Jurkat, Clone E6-1 (cell line): ENCODE measurements at regions not wholly inside any gene's neighbourhood (a gene's known extent, or its start where the extent isn't known, plus 50 kb on each side); places are given as distances from the start of the nearest gene placed in this dataset.

ENCODE experiments used
- DNase-seq: peaks from one replicate; pipeline ENCODE4 v3.0.0-alpha.2; 2011; ENCODE audit warnings: low read depth, low spot score
- H3K4me3 ChIP-seq: 2 replicates; pipeline ENCODE4 v1.5.1; 2011; ENCODE audit warnings: mild to moderate bottlenecking, low read length, control low read depth, moderate library complexity

- no peak for DNase-seq
- no peak overlapping the region for H3K4me3 ChIP-seq
Measured at GRCh38 chr17:71941920-71942319, 178.9 kb upstream of the SOX9 start.

- H3K4me3 ChIP-seq: no peak overlapping the region
- no peak for DNase-seq
Measured at GRCh38 chr17:71942626-71943025, 178.2 kb upstream of the SOX9 start.

GRCh38 chr17:71948703-71949422 lies 172.0 kb upstream of the SOX9 start:
- no peak for DNase-seq
- H3K4me3 ChIP-seq: no peak overlapping the region

- no peak overlapping the region for H3K4me3 ChIP-seq
- no peak for DNase-seq
Measured at GRCh38 chr17:71959154-71959553, 161.7 kb upstream of the SOX9 start.

GRCh38 chr17:71963351-71963750 lies 157.5 kb upstream of the SOX9 start:
- no peak overlapping the region for H3K4me3 ChIP-seq
- no peak for DNase-seq

GRCh38 chr17:71963791-71964190 lies 157.0 kb upstream of the SOX9 start:
- DNase-seq: no peak
- no peak overlapping the region for H3K4me3 ChIP-seq

- H3K4me3 ChIP-seq: no peak overlapping the region
Measured at GRCh38 chr17:71964559-71964958, 156.3 kb upstream of the SOX9 start.

GRCh38 chr17:71966055-71966454 lies 154.8 kb upstream of the SOX9 start:
- no peak for DNase-seq
- no peak overlapping the region for H3K4me3 ChIP-seq

More at GRCh38 chr17:71964559-71964958, 156.3 kb upstream of the SOX9 start:
- no peak for DNase-seq

- no peak overlapping the region for H3K4me3 ChIP-seq
Measured at GRCh38 chr17:71966459-71967313, 154.1 kb upstream of the SOX9 start.

GRCh38 chr17:71969500-71969899 lies 151.3 kb upstream of the SOX9 start:
- H3K4me3 ChIP-seq: no peak overlapping the region

More at GRCh38 chr17:71966459-71967313, 154.1 kb upstream of the SOX9 start:
- DNase-seq: no peak

GRCh38 chr17:71970312-71970711 lies 150.5 kb upstream of the SOX9 start:
- no peak for DNase-seq
- no peak overlapping the region for H3K4me3 ChIP-seq

More at GRCh38 chr17:71969500-71969899, 151.3 kb upstream of the SOX9 start:
- DNase-seq: no peak

GRCh38 chr17:71974051-71974450 lies 146.8 kb upstream of the SOX9 start:
- DNase-seq: no peak
- no peak overlapping the region for H3K4me3 ChIP-seq

- H3K4me3 ChIP-seq: no peak overlapping the region
- DNase-seq: no peak
Measured at GRCh38 chr17:71975331-71975801, 145.5 kb upstream of the SOX9 start.

- DNase-seq: no peak
Measured at GRCh38 chr17:71976011-71976649, 144.7 kb upstream of the SOX9 start.

GRCh38 chr17:71978435-71978834 lies 142.4 kb upstream of the SOX9 start:
- no peak for DNase-seq
- no peak overlapping the region for H3K4me3 ChIP-seq

More at GRCh38 chr17:71976011-71976649, 144.7 kb upstream of the SOX9 start:
- no peak overlapping the region for H3K4me3 ChIP-seq

- DNase-seq: no peak
- no peak overlapping the region for H3K4me3 ChIP-seq
Measured at GRCh38 chr17:71980171-71980570, 140.6 kb upstream of the SOX9 start.

GRCh38 chr17:71983828-71984227 lies 137.0 kb upstream of the SOX9 start:
- DNase-seq: no peak
- no peak overlapping the region for H3K4me3 ChIP-seq

- no peak for DNase-seq
- H3K4me3 ChIP-seq: no peak overlapping the region
Measured at GRCh38 chr17:71985111-71986039, 135.4 kb upstream of the SOX9 start.

- H3K4me3 ChIP-seq: no peak overlapping the region
- no peak for DNase-seq
Measured at GRCh38 chr17:71986886-71987285, 133.9 kb upstream of the SOX9 start.
